Thoracic aorta (tissue), 2 donors: ENCODE measurements at regions not wholly inside any gene's neighbourhood (a gene's known extent, or its start where the extent isn't known, plus 50 kb on each side); places are given as distances from the start of the nearest gene placed in this dataset.

Source experiments
- ATAC-seq: fragments of 150-250 bp; one replicate; pipeline ENCODE4 v1.8.0; 2017; ENCODE audit warnings: low read depth; ENCODE audit not compliant: insufficient number of reproducible peaks, low FRiP score
- DNase-seq: peaks from one replicate; pipeline ENCODE4 v3.0.0-alpha.2; 2020; ENCODE audit warnings: low spot score
- H3K27ac ChIP-seq, 2 donors: fragments of 200-600 bp; sonication (generic); 1 replicate in 1 of 2; 2 replicates in 1 of 2; pipeline ENCODE4 v1.5.1; 2016; ENCODE audit warnings: mild to moderate bottlenecking in 2 of 2, moderate library complexity in 2 of 2
- H3K27me3 ChIP-seq: fragments of 200-600 bp; sonication (generic); replicated peaks from 2 replicates; pipeline ENCODE4 v1.6.0; 2016; ENCODE audit warnings: mild to moderate bottlenecking; ENCODE audit not compliant: insufficient read depth
- H3K36me3 ChIP-seq: fragments of 200-600 bp; sonication (generic); one replicate; pipeline ENCODE4 v1.5.1; 2016
- H3K4me1 ChIP-seq, 2 donors: fragments of 200-600 bp; sonication (generic); 1 replicate in 1 of 2; 2 replicates in 1 of 2; pipeline versions ENCODE4 v1.5.1 to v1.6.0; 2016; ENCODE audit warnings: low read depth in 2 of 2, mild to moderate bottlenecking in 1 of 2; ENCODE audit not compliant: control insufficient read depth in 1 of 2
- H3K4me3 ChIP-seq: fragments of 200-600 bp; sonication (generic); 2 replicates; pipeline ENCODE4 v1.5.1; 2016; ENCODE audit warnings: mild to moderate bottlenecking
- H3K9me3 ChIP-seq: fragments of 200-600 bp; sonication (generic); 2 replicates; pipeline ENCODE4 v1.5.1; 2016
- TF ChIP-seq, protein P1 (sequence below): fragments of 200-600 bp; sonication (generic); IDR thresholded peaks from one replicate; pipeline ENCODE4 v1.5.1; 2019; ENCODE audit warnings: antibody characterized with exemption

DNA sequence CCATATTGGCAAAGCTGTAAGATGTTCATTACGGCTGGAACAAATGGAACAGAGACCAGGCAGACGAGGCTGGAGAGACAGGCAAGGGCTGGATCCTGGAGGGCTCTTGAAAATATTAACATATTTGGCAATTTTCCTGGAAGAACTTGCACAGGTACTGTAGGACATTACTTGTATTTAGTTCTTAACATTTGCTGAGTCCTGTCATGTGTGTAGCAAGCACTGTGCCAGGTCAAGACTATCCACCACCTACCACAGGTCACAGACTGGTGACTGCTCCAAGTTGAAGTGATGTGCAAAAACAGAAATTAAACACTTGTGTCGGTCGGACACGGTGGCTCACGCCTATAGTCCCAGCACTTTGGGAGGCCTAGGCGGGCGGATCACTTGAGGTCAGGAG lies 58.7 kb upstream of the TNRC6B start:
- Histone ChIP-seq H3K27ac (no peak overlapping the region), H3K4me1 (peaks cover 0 to 16% of the 10 kb centered on the region in 2 donors), H3K9me3 (no peaks in the 10 kb centered on the region), H3K27me3 (no peaks in the 10 kb centered on the region), H3K4me3 (no peak overlapping the region), H3K36me3 (no peaks in the 10 kb centered on the region)
- TF ChIP-seq, protein P1, sequence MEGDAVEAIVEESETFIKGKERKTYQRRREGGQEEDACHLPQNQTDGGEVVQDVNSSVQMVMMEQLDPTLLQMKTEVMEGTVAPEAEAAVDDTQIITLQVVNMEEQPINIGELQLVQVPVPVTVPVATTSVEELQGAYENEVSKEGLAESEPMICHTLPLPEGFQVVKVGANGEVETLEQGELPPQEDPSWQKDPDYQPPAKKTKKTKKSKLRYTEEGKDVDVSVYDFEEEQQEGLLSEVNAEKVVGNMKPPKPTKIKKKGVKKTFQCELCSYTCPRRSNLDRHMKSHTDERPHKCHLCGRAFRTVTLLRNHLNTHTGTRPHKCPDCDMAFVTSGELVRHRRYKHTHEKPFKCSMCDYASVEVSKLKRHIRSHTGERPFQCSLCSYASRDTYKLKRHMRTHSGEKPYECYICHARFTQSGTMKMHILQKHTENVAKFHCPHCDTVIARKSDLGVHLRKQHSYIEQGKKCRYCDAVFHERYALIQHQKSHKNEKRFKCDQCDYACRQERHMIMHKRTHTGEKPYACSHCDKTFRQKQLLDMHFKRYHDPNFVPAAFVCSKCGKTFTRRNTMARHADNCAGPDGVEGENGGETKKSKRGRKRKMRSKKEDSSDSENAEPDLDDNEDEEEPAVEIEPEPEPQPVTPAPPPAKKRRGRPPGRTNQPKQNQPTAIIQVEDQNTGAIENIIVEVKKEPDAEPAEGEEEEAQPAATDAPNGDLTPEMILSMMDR, result no peak
- ATAC-seq, result no peak
- no peak for DNase-seq

DNA sequence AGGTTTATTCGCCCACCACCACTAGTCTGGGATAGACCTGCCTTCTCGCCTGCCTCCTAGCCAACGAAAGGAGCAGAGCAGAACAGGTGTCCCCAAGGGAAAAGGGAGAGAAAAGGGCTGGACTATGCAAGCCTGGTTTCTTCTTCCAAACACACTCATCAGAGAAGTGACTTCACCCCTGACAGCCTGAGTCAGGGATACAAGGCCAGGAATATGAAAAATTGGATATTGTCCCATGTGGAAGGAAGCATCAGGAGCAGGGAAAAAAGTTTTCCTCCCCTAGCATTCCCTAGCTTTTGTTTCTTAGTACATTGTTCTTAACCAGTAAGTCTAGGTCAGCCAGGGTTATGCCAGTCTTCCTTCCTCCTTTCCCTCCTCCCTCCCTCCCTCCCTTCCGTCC lies 56.9 kb upstream of the TNRC6B start:
- H3K27ac ChIP-seq, result no peak overlapping the region
- no peaks in the 10 kb centered on the region for H3K9me3 ChIP-seq
- TF ChIP-seq, protein P1, result no peak
- no peaks in the 10 kb centered on the region for H3K36me3 ChIP-seq
- DNase-seq (no peak), ATAC-seq (no peak)
- no peak overlapping the region for H3K4me3 ChIP-seq
- peaks cover 5 to 22% of the 10 kb centered on the region in 2 donors for H3K4me1 ChIP-seq
- H3K27me3 ChIP-seq, result no peaks in the 10 kb centered on the region

DNA sequence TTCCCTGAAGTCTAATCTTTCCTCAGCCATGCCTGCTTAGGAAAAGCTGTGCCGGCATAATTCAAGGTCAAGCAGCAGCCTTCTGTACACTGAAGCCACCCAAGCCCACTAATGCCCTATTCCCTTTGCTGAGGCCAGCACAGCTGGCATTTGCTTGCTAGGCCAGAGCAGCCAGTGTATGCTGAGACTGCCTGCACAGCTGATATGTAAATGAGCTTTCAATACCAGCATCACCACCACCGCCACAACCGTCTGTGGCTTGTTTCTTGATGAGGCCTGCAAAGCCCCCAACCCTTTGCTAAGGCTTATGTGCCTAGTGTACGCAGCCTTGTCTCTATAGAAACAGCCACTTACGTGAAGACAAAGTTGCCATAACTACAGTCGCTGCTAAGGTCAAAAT lies 56.3 kb upstream of the TNRC6B start:
- H3K27me3 ChIP-seq, result no peaks in the 10 kb centered on the region
- ATAC-seq, result no peak
- TF ChIP-seq, protein P1, result no peak
- H3K9me3 ChIP-seq, result no peaks in the 10 kb centered on the region
- H3K4me1 ChIP-seq, result peaks cover 5 to 22% of the 10 kb centered on the region in 2 donors
- no peaks in the 10 kb centered on the region for H3K36me3 ChIP-seq
- no peak overlapping the region for H3K27ac ChIP-seq
- no peak overlapping the region for H3K4me3 ChIP-seq
- DNase-seq, result no peak

DNA sequence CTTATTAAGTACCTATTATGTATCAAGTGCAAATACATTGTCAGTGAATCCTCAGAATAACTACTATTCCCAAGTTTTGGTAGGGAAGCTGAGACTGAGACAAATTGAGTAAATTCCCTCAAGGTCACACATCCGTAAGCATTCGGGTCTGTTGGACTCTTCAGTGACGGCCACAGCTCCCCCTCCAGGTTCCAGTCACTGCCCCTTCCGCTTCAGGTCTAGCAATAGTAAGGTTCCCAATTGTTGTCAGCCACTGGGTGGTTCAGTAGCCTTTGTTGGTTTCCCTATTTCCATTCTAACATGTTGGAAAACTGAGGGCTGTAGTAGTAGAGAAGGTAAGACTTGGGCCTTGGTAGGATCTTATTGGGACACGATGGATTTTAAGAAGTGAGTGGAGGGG lies 54.9 kb upstream of the TNRC6B start:
- no peak overlapping the region for H3K27ac ChIP-seq
- H3K27me3 ChIP-seq, result no peaks in the 10 kb centered on the region
- H3K4me3 ChIP-seq, result no peak overlapping the region
- peaks cover 5 to 22% of the 10 kb centered on the region in 2 donors for H3K4me1 ChIP-seq
- no peaks in the 10 kb centered on the region for H3K9me3 ChIP-seq
- DNase-seq (no peak), ATAC-seq (no peak)
- no peaks in the 10 kb centered on the region for H3K36me3 ChIP-seq
- TF ChIP-seq, protein P1, result no peak

DNA sequence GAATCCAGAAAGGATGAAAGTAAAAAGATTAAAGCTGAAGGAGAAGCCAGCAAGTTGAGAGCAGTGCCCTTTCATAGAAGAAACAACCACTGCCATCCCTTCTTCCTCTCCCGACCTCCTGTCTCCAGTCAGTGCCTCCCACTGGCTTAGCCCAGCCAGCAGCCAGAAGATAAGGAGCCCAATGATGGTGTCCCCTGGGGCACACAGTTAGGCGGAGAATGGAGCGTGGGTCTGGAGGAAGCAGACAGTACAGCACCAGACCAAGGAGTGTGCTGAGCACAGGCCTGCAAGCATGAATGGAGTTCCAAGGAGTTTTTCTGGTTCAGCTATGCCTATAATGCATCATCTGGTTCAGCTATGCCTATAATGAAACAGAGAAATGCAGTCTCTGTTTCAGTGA lies 54.3 kb upstream of the TNRC6B start:
- peaks cover 4% of the 10 kb centered on the region for H3K36me3 ChIP-seq
- ATAC-seq (no peak), DNase-seq (no peak)
- no peak overlapping the region for H3K4me3 ChIP-seq
- H3K9me3 ChIP-seq, result no peaks in the 10 kb centered on the region
- no peaks in the 10 kb centered on the region for H3K27me3 ChIP-seq
- TF ChIP-seq, protein P1, result no peak
- H3K4me1 ChIP-seq, result peaks cover 5 to 22% of the 10 kb centered on the region in 2 donors
- no peak overlapping the region for H3K27ac ChIP-seq
